ENCODE measurements at regions not wholly inside any gene's neighbourhood (a gene's known extent, or its start where the extent isn't known, plus 50 kb on each side); places are given as distances from the start of the nearest gene placed in this dataset. TPM values are rescaled to one million over a fixed set of nuclear protein-coding genes. Genes with fewer than 3 reads are reported as not detected.
"Not testable (repeated sequence)": the region's sequence is repeated elsewhere in the genome, so short reads cannot be mapped to it uniquely, and the experiment has no call there.

GRCh38 chr3:75611724-75612460, 52.2 kb upstream of the FRG2C start:
- H3K4me2 ChIP-seq (replicated peaks; ENCODE audit: low read depth, low read length, poor library complexity, severe bottlenecking); CTCF ChIA-PET; H3K36me3 ChIP-seq (replicated peaks in 1 of 2; ENCODE audit: control extremely low read depth in 1 of 2, control insufficient read depth in 1 of 2, extremely low read depth in 1 of 2, insufficient read depth in 2 of 2, low read length in 1 of 2); H3K9me3 ChIP-seq (ENCODE audit: control extremely low read depth in 1 of 3, control insufficient read depth in 2 of 3, insufficient read depth in 1 of 3, low read length in 2 of 3); H3K4me1 Mint-ChIP-seq; H4K20me1 ChIP-seq (ENCODE audit: control insufficient read depth, insufficient read depth, low read length, poor library complexity, severe bottlenecking); intact Hi-C loops (cut with micrococcal nuclease); POLR2A ChIA-PET; H3K27ac ChIP-seq (ENCODE audit: low read length in 2 of 2); H3K4me1 ChIP-seq (ENCODE audit: control insufficient read depth in 2 of 2, insufficient read depth in 2 of 2, low read length in 2 of 2); H3K79me2 ChIP-seq (ENCODE audit: control insufficient read depth, insufficient read depth, low read length); DNase-seq; H3K4me3 Mint-ChIP-seq; ATAC-seq (ENCODE audit: low read depth); H2AFZ ChIP-seq (ENCODE audit: insufficient read depth, low read depth, low read length, poor library complexity, severe bottlenecking); H3K4me3 ChIP-seq (ENCODE audit: control extremely low read depth in 1 of 5, extremely low read depth in 1 of 5, insufficient read depth in 1 of 5, low read depth in 2 of 5, low read length in 4 of 5); H3K9ac ChIP-seq (ENCODE audit: low read length); H3K27ac Mint-ChIP-seq; H3K9me3 Mint-ChIP-seq (ENCODE audit: insufficient read depth); H3K27me3 ChIP-seq (replicated peaks in 1 of 4; ENCODE audit: control extremely low read depth in 1 of 4, control insufficient read depth in 3 of 4, insufficient read depth in 4 of 4, low read length in 3 of 4): not testable (repeated sequence)
- H3K27me3 Mint-ChIP-seq, result peaks cover 14% of the 10 kb centered on the region
- WGBS (ENCODE audit: insufficient coverage), result 77% methylated on average over 4 of the region's 25 CpGs

Small RNA genes lying in the stretch of these regions (small RNA-seq; reads per million reads assigned to genes)
- gene AC139453.1 (ENCODE audit: insufficient read length, low read depth, low replicate concordance) (not detected), gene LSP1P2 (ENCODE audit: insufficient read length, low read depth, low replicate concordance) (not detected), gene MIR4444-2 (ENCODE audit: insufficient read length, low read depth, low replicate concordance) (not detected), gene RN7SL294P (ENCODE audit: insufficient read length, low read depth, low replicate concordance) (not detected), gene SNRPCP10 (ENCODE audit: insufficient read length, low read depth, low replicate concordance) (not detected)
